Gastroesophageal sphincter (tissue), 3 donors: ENCODE measurements at regions not wholly inside any gene's neighbourhood (a gene's known extent, or its start where the extent isn't known, plus 50 kb on each side); places are given as distances from the start of the nearest gene placed in this dataset.

Experiments used
- EP300 ChIP-seq: sonication (generic); formaldehyde crosslinking; IDR thresholded peaks from one replicate; pipeline ENCODE4 v1.6.1; 2017; ENCODE audit warnings: antibody characterized with exemption, mild to moderate bottlenecking
- TF ChIP-seq, protein P1 (sequence below), 4 experiments: fragments of 200-600 bp in 2 of 4; fragments of 450-650 bp in 2 of 4; sonication (generic) in 1 of 4; IDR thresholded peaks; one replicate each; pipeline ENCODE4 v1.5.1; 2017 to 2019; ENCODE audit warnings: antibody characterized with exemption in 4 of 4, mild to moderate bottlenecking in 2 of 4, moderate library complexity in 2 of 4

GRCh38 chr14:87397499-87397898 lies 595.5 kb downstream of the GALC start:
- no peak for TF ChIP-seq EP300
- TF ChIP-seq, protein P1, sequence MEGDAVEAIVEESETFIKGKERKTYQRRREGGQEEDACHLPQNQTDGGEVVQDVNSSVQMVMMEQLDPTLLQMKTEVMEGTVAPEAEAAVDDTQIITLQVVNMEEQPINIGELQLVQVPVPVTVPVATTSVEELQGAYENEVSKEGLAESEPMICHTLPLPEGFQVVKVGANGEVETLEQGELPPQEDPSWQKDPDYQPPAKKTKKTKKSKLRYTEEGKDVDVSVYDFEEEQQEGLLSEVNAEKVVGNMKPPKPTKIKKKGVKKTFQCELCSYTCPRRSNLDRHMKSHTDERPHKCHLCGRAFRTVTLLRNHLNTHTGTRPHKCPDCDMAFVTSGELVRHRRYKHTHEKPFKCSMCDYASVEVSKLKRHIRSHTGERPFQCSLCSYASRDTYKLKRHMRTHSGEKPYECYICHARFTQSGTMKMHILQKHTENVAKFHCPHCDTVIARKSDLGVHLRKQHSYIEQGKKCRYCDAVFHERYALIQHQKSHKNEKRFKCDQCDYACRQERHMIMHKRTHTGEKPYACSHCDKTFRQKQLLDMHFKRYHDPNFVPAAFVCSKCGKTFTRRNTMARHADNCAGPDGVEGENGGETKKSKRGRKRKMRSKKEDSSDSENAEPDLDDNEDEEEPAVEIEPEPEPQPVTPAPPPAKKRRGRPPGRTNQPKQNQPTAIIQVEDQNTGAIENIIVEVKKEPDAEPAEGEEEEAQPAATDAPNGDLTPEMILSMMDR (IDR thresholded peaks at IDR 0.05), result no peak
